GM19463 (cell line): ENCODE measurements at regions not wholly inside any gene's neighbourhood (a gene's known extent, or its start where the extent isn't known, plus 50 kb on each side); places are given as distances from the start of the nearest gene placed in this dataset.
A peak's percentile ranks its signal among the peaks of the same experiment; 100 is the strongest.
"Not testable (repeated sequence)": the region's sequence is repeated elsewhere in the genome, so short reads cannot be mapped to it uniquely, and the experiment has no call there.

Experiments used
- ATAC-seq: cut with Tn5 transposase; IDR thresholded peaks from one replicate; pipeline ENCODE4 v1.9.1; 2021; ENCODE audit warnings: mild to moderate bottlenecking, moderate library complexity; ENCODE audit not compliant: unreplicated experiment

DNA sequence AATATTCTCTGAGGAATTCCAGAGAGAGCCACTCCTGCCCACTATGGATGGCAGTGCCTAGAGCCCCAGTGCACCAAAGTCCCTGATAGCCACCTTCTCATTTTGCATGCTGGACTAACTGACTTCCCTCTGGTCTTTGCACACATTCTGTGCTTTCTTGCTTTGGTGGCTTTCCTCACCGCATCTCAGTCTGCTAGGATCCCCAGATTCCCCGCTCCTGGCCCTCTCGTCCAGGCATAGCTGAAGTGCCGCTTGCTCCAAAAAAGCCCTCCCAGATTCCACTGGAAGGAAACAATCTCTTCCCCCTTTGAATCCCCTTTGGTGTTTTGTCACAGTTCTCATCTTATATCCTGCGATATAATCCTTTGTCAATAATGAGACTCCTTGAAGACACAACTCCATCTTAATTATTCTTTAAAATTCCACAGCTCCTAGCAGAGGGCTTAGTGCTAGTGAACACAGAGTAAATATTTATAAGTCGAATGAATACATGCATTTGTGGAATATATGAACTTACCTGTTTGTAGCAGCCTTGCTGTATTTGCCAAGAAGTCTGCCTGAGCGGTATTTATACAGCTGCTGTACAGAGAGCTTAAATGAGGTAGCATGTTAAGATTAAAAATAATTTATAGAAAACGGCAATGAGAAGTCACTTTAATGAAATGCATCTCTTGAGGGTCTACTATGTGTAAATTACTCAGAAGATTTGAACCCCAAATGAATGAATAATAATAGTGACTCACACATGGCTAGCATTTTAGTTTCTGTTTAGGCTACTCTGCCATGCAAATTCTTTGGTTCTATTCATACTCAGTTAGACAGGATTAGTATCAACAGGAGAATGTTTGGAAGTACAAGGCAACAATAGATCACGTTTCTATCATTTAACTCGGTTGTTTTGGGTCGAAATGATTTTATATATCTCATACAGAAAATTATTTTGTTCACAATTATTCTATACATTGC, 421.9 kb upstream of the TENM3 start:
- ATAC-seq, result peak; percentile 74

DNA sequence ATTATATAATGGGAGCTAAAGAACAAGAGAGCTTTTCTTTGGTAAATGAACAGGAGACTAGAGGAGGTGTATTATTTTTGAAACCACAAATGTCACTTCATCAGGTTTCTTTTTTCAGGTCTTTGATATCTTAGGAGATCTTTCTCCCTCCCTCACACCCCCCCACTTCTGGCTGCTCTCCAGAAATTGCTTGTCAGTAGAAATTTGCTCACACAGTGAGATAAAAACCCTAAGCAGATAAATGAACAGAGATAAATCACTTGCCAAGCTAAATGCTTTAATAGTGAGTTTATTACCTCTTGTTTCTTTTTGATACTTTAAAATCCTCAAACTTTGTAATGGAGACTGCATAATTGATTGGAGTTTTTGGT, 421.2 kb upstream of the TENM3 start:
- peak; percentile 25 for ATAC-seq

DNA sequence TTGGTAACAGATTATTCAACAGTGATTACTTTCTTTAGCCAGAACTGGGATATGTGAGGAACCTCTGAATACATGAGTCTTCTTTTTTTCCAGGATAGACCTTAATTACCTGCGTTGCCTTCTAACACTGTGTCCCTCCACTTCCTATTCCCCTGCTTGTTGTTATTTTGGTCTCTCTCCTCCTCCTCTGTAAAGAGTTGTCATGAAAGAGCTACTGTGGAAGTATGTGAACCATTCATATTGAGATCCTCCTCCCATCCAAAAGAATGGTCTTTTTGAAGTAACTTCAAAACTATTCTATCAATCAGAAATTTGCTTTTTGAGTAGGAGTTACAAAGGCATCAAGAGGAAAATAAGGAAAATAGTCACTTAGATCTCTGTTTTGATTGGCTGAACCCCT, 420.0 kb upstream of the TENM3 start:
- no peak for ATAC-seq

DNA sequence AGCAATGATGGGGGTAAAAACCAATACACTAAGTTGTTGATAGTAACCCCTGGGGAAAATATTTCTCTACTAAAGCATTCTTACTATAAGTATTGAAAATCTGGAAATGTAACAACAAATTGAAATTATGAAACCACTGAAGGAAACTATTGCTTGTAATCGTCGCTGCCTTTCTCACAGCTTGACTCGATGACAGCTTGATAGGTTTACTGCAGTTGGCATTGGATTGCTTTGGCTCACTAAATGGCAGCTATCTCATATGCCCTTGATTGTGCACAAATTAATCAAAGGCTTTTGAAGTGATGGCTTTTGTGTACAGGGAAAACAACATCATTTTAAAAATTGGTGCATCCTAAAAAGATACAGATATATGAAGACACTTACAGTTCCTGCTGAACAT, 419.6 kb upstream of the TENM3 start:
- no peak for ATAC-seq

DNA sequence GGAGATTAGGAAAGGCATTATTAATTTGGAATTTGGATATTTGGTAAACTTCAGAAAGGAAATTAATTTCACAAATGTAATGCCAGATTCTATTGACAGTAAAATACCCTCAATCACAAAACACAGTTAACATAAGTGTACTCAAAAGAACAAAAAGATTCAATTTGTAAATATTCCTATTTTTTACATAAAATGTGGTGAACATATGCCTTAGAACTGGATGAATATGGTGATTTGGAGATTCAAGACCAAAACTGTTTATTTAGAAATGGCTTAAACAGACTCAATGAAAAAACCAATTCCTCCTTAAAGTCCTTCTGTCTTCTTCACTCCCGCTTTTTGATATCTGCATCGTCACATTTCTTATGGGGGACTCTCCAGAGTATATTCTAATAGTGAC, 417.6 kb upstream of the TENM3 start:
- ATAC-seq, result no peak

DNA sequence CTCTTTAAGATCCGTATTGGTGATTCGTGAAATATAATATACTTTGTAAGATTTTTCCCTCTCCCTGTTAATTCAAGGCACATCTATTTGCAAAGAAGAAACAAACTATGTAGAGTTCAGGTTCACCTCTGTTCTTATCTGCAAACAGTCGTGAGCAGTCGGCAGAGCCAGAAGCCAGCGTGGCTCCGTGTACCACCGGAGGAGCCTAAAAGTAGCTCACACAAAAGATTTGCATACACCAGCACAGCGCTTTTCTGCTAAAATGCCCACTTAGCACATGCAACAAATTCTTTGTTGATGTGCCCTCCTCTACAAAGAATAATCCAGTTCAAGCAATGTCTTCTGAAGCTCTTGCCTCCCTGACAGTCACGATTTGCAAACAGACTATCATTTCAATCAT, 416.0 kb upstream of the TENM3 start:
- no peak for ATAC-seq

DNA sequence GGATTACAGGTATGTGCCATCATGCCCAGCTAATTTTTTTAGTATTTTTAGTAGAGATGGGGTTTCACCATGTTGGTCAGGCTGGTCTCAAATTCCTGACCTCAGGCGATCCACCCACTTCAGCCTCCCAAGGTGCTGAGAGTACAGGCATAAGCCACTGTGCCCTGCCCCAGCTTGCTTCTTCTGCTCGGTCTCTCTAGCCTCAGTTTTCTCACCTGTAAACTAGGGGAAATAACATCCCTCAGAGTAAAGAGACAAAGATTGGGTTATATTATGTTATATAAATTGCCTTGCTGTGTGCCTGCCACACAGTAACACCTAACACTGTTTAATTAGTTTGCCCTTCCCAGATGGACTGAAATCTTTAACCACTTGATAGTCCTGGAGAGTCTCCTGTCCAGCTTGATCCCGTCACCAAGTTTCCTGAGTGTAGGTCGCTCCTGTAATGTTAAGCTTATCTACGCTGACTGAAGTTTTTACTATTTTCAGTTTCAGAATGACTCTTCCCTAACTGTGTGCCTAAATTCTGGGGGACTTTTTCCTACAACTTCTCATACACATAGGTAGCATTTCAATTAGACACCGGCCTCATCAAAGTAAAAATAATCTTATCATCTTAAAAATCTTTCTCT, 412.7 kb upstream of the TENM3 start:
- peak; percentile 87 for ATAC-seq

DNA sequence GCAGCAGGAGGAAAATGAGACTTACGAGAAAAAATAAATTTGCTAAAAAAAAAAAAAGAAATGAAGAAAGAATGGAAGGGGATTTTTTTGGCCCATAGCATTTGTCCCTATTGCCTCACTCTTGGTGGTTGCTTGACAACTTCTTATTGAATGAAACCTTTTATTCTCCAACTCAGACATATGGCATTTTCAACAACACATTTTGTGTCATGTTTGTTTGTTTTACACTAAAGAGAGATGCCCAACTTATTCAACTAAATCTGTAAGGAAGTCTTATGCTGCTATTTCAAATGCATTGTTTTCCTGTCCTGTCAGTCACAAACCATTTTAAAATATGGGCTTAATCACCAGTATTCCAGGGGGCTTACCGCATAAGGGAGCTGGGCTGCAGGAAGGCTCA, 409.1 kb upstream of the TENM3 start:
- no peak for ATAC-seq

DNA sequence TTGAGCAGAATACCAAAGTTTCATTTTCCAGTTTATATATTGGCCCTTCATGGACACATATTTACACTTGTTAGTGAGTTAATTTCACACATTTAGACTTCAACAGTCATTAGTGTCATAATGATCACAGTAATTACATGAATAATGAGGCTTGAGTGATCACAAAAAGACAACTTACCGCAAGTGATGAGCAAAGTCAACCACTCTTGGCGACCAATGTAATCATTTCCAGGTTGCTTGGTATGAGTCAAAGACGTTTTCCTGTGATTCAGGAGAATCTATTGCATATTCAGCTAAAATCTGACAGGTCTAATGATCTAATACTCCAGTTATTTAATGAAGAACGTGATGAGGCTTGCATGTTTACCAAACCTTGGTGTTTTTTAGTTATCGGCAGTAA, 407.9 kb upstream of the TENM3 start:
- no peak for ATAC-seq

DNA sequence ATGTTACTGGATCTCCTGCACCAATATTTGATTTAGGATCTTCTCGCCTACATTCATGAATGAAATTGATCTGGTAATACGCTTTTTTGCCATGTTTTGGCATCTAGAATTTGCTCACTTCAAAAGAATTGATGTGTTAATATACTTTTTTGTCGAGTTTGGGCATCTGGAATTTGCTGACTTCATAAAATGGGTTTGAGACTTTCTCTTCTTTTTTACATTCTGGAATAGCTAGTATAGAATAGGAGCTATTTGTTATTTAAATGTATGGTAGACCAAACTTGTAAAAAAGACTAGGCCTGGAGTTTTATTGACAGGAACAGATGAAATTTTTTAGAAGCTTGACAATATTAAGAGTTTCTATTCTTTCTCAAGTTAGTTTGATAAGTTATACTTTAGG, 404.9 kb upstream of the TENM3 start:
- no peak for ATAC-seq

DNA sequence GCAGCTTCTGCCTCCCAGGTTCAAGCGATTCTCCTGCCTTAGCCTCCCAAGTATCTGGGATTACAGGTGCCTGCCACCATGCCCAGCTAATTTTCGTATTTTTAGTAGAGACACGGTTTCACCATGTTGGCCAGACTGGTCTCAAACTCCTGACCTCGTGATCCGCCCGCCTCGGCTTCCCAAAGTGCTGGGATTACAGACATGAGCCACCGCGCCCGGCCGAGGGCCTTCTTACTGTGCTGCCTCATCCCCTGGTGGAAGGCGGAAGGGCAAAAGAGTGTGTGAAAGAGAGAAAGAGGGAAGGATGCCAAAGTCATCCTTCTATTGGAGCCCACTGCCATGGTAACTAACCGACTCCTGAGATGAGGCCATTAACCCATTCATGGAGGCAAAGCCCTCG, 399.4 kb upstream of the TENM3 start:
- ATAC-seq, result not testable (repeated sequence)

DNA sequence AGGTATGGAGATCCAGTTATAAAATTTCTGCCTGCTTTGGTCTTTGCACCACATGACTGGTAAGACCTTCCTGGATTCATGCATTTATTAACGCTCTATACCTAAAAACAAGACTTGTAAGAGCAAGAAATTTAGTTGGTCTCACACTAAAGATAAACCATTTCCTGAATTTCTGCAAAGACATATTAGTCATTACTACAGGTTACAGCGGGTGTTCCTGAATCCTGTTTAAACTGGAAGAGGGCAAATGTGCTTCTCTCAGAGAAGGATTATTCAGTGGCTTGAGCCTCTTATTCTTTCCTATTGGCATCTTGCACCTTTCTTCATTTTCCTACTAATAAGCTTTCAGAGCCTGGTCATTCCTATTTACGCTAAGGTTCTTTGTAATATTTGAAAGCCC, 397.6 kb upstream of the TENM3 start:
- no peak for ATAC-seq

DNA sequence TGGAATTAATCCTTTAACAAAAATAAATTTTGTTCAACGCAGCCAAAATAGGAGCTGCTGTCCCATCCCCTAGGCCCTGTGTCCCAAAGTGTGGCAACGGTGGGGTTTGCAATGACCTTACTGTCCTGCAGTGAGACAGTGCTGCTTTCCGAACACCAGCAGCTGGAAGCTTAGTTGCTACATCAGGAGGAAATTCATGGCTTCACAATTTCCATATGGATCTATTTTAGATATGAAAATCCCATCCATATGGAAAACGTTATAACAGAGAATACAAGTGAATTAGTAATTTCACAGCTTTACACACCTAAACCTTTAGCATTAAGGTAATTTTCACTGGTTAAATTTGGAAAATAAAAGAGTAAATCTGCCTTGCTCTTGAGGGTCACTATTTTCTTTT, 396.3 kb upstream of the TENM3 start:
- no peak for ATAC-seq

DNA sequence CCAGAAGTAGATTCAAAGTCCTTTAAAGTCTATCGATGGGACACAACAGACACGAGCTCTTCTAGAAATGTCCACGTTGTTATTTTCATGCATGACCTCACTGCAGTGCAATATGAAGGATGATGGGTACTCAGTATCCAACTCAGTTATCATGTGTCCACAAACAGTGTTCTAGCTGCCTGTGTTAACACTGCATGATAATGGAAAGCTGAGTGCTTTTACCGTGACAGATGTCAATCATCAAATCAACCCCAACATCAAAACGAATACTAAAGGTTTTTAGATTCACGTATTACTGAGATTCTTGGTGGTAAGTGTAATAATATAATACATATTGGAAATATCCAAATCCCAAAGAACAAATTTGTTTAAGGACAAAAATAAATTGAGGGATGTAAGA, 394.8 kb upstream of the TENM3 start:
- ATAC-seq, result no peak

DNA sequence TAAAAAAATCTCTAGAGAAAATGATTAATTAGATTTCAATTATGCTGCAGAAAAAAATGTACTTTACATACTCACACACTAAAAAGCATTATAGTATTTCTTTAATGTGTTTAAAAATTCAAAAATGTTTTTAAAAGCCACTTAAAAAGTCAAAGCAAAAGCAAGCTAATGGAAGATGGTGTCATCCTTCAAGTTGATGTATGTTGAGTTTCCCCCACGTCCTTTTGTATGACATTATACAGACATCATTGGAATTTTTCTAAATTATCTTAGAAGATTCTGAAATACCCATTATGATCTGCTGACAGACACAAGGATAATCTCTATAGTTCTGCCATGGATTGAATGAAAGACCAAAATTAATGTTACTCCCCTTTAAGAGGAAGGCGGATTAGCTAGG, 393.7 kb upstream of the TENM3 start:
- ATAC-seq, result no peak

DNA sequence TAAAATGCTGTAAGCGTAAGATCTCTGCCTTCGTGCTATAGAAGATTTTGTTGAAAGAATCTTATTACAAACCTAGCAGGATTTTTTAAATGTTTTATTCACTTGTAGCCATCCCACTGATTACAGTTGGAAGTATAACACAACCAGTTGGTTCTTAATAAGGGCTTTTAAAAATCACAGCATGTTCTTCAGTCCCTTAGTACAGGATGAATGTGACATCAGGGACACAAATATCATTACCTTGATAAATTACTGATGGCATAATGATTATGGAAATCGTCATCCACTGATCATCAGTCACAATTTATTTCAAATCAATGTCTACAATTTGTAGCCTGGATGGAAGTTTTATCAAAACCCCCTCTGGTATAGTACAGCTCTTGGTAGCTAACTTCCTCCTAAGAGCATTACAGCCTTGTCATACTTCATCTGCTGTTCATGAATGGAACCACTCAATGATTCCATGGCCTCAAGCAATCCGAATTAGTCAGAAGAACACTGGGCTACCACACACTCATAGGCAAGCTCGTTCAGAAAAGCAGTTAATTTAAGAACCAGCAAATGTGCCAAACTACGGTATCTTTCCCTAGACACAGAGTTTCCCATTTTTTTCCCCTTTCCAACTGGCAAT, 389.2 kb upstream of the TENM3 start:
- no peak for ATAC-seq

DNA sequence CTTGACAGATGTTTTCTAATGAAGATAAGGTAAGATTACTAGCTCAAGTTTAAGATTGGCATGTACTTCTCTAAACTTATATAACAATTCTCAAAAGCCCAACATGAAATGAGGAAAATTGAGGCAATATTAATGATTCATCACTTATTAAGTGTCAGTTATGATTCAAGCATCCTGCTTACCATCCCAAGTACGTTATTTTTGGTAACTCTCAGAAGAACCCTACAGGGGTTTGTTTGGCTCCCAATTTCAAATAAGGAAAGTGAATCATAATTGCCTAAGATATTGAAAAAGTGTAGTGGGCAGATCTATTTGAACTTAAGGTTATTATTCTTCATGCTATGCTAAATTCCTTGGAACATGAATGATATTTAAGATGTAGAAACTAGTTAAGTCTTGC, 387.9 kb upstream of the TENM3 start:
- ATAC-seq, result no peak

DNA sequence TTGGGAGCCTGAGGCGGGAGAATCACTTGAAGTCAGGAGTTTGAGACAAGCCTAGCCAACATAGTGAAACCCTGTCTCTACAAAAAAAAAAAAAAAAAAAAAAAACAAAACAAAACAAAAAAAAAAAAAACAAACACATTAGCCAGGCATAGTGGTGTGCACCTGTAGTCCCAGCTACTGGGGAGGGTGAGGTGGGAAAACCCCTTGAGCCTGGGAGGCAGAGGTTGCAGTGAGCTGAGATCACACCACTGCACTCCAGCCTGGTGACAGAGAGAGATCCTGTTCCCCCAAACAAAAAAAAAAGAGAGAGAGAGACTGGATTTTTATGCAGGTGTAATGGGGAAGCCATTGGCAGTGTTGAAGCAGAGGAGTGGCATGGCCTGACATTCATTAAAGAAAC, 385.7 kb upstream of the TENM3 start:
- ATAC-seq, result peak; percentile 64

DNA sequence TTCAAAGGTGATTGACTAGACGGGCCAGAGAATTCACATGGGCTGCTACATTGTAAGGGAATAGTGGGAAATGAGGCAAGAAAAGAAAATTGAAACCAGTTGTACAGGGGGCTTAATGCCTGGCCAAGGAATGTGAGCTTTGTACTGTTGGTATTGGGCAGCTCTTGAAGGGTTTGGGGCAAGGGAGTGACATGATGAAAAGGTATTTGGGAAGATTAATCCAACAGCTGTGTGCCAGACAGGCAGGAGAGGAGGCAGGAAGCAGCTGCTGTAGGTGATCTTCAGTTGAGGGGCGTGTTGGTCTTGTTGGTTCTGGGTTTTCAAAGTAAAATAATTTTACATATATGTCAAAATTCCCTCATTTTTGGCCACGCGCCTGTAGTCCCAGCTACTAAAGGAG, 384.5 kb upstream of the TENM3 start:
- no peak for ATAC-seq

DNA sequence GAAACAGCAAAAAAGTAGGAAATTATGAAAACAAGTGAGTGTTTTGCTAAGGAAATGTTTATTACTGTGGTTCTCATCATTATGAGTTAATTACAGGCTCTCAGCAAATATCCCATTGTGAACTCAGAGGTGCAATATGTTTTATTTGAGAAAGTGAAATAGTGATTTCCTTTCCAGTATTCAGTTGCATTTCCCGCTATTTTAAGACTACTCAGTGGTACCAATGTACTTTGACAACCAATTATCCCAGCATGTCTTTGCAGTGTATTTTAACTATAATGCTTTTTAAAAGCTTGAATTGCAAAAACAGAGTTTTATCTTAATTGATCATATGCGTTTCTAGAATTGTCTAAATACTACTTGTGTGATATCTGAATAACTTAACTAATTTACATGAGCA, 383.8 kb upstream of the TENM3 start:
- ATAC-seq, result no peak

DNA sequence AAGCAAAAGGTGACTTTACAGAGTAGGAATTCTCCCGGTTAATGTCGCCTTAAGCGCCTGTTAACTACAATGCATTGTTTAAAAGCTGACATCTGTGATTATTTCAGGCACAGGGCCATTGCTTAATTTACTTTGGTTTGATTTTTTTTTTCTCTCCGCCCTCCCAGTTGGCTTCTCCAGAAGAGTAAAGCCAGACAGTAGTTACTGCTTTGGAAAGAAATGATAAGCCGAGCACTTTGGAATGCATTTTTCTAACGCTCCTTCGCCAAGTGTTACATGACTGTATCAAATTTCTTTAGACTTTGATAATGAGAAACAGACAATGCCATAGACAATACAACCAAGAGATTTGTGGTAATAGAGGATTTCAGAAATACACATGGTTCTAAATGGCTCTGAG, 383.0 kb upstream of the TENM3 start:
- no peak for ATAC-seq

DNA sequence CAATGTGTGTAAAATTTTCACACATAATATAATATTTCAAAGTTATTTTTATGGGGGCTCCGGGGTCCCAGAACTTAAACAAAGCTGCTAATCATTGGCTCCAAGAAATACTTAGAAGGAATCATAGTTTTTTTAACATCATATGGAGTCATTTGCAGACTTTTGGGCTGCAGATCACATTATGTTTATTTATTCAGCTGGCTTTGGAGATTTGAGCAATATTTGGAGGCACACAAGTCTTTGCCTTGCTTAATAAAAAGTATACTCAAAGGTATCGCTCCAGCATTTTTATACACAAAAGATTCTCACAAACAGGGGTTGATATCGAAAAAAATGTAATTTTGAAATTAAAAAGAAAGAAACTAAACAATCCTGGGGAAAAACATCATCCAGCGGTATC, 382.5 kb upstream of the TENM3 start:
- ATAC-seq, result no peak
